GM12891 (cell line): ENCODE measurements at regions not wholly inside any gene's neighbourhood (a gene's known extent, or its start where the extent isn't known, plus 50 kb on each side); places are given as distances from the start of the nearest gene placed in this dataset.

Experiments used
- DNase-seq: peaks from one replicate; pipeline ENCODE4 v3.0.0; 2011; ENCODE audit warnings: low spot score; ENCODE audit not compliant: insufficient read length
- FAIRE-seq: peaks from 2 replicates; lab custom pipeline; 2011; peaks lifted over from hg19 to GRCh38; lab: Jason Lieb, UNC
- PAX5 ChIP-seq: IDR thresholded peaks from 2 replicates; pipeline ENCODE4 v1.6.1; 2011; ENCODE audit warnings: low read length, moderate library complexity, mild to moderate bottlenecking; ENCODE audit not compliant: insufficient read depth, severe bottlenecking
- POLR2A ChIP-seq: IDR thresholded peaks from 2 replicates; pipeline ENCODE4 v1.6.1; 2011; ENCODE audit warnings: low read depth, low read length, control low read depth
- POLR2AphosphoS5 ChIP-seq: IDR thresholded peaks from 2 replicates; pipeline ENCODE4 v1.6.1; 2011; ENCODE audit warnings: low read depth, low read length, control low read depth
- POU2F2 ChIP-seq: IDR thresholded peaks from 2 replicates; pipeline ENCODE4 v1.6.1; 2011; ENCODE audit warnings: low read depth, mild to moderate bottlenecking, control low read depth, low read length, moderate library complexity
- SPI1 ChIP-seq: IDR thresholded peaks from 2 replicates; pipeline ENCODE4 v1.6.1; 2011; ENCODE audit warnings: low read depth, low read length, control low read depth
- TAF1 ChIP-seq: IDR thresholded peaks from 2 replicates; pipeline ENCODE4 v1.6.1; 2011; ENCODE audit warnings: low read depth, low read length, control low read depth

- no peak for TF ChIP-seq SPI1
- no peak for TF ChIP-seq POLR2A
- TF ChIP-seq POU2F2, result no peak
- TF ChIP-seq PAX5, result no peak
- TF ChIP-seq POLR2AphosphoS5, result no peak
- TF ChIP-seq TAF1, result no peak
- DNase-seq (no peak), FAIRE-seq (no peak)
Observed at GRCh38 chr12:126727218-126728075, 1539.5 kb upstream of the TMEM132C start.

GRCh38 chr12:126734296-126734695 lies 1532.7 kb upstream of the TMEM132C start:
- FAIRE-seq, result no peak
- DNase-seq, result no peak
- TF ChIP-seq POLR2AphosphoS5 (no peak), POLR2A (no peak)

- DNase-seq, result no peak
- FAIRE-seq, result no peak
- TF ChIP-seq POLR2A (no peak), PAX5 (no peak), TAF1 (no peak), POLR2AphosphoS5 (no peak), SPI1 (no peak)
Observed at GRCh38 chr12:126734710-126735109, 1532.3 kb upstream of the TMEM132C start.

GRCh38 chr12:126741536-126742240 lies 1525.3 kb upstream of the TMEM132C start:
- TF ChIP-seq POLR2A, result no peak
- TF ChIP-seq TAF1, result no peak
- TF ChIP-seq PAX5, result no peak
- TF ChIP-seq POLR2AphosphoS5, result no peak
- TF ChIP-seq SPI1, result no peak
- no peak for TF ChIP-seq POU2F2
- DNase-seq (no peak), FAIRE-seq (no peak)

- no peak for TF ChIP-seq SPI1
- TF ChIP-seq PAX5, result no peak
- TF ChIP-seq POLR2AphosphoS5, result no peak
- TF ChIP-seq TAF1, result no peak
- no peak for TF ChIP-seq POU2F2
- no peak for TF ChIP-seq POLR2A
- no peak for FAIRE-seq
- no peak for DNase-seq
Observed at GRCh38 chr12:126742241-126742641, 1524.7 kb upstream of the TMEM132C start.

- no peak for DNase-seq
- TF ChIP-seq POU2F2, result no peak
- no peak for TF ChIP-seq PAX5
- no peak for TF ChIP-seq POLR2A
- no peak for TF ChIP-seq POLR2AphosphoS5
- no peak for TF ChIP-seq SPI1
- TF ChIP-seq TAF1, result no peak
- FAIRE-seq, result no peak
Observed at GRCh38 chr12:126747530-126748149, 1519.3 kb upstream of the TMEM132C start.

- TF ChIP-seq POLR2AphosphoS5, result no peak
- no peak for TF ChIP-seq TAF1
- no peak for TF ChIP-seq SPI1
- no peak for TF ChIP-seq POLR2A
- no peak for TF ChIP-seq POU2F2
- TF ChIP-seq PAX5, result no peak
- DNase-seq (no peak), FAIRE-seq (no peak)
Observed at GRCh38 chr12:126752021-126752420, 1514.9 kb upstream of the TMEM132C start.

- no peak for TF ChIP-seq SPI1
- no peak for TF ChIP-seq POLR2AphosphoS5
- TF ChIP-seq TAF1, result no peak
- no peak for TF ChIP-seq POU2F2
- no peak for TF ChIP-seq POLR2A
- TF ChIP-seq PAX5, result no peak
- no peak for FAIRE-seq
- DNase-seq, result no peak
Observed at GRCh38 chr12:126757326-126757725, 1509.6 kb upstream of the TMEM132C start.

- FAIRE-seq (no peak), DNase-seq (no peak)
- TF ChIP-seq POLR2AphosphoS5, result no peak
- TF ChIP-seq POU2F2, result no peak
- no peak for TF ChIP-seq SPI1
- TF ChIP-seq TAF1, result no peak
- TF ChIP-seq POLR2A, result no peak
- TF ChIP-seq PAX5, result no peak
Observed at GRCh38 chr12:126760092-126760491, 1506.9 kb upstream of the TMEM132C start.

- FAIRE-seq (no peak), DNase-seq (no peak)
- TF ChIP-seq POU2F2, result no peak
- TF ChIP-seq SPI1, result no peak
- TF ChIP-seq PAX5, result no peak
- TF ChIP-seq POLR2AphosphoS5, result no peak
- TF ChIP-seq TAF1, result no peak
- TF ChIP-seq POLR2A, result no peak
Observed at GRCh38 chr12:126761420-126761819, 1505.5 kb upstream of the TMEM132C start.
